Stimulated activated CD8-positive, alpha-beta memory T cell treated with anti-CD3 and anti-CD28 coated beads, Interleukin-7, amount 100 ng/mL, for 24 hours (primary cell): ENCODE measurements at regions not wholly inside any gene's neighbourhood (a gene's known extent, or its start where the extent isn't known, plus 50 kb on each side); places are given as distances from the start of the nearest gene placed in this dataset.
"Not testable (repeated sequence)": the region's sequence is repeated elsewhere in the genome, so short reads cannot be mapped to it uniquely, and the experiment has no call there.

ENCODE experiments used
- DNase-seq: peaks from one replicate; pipeline ENCODE4 v3.0.0-alpha.2; 2020; ENCODE audit warnings: low read depth

DNA sequence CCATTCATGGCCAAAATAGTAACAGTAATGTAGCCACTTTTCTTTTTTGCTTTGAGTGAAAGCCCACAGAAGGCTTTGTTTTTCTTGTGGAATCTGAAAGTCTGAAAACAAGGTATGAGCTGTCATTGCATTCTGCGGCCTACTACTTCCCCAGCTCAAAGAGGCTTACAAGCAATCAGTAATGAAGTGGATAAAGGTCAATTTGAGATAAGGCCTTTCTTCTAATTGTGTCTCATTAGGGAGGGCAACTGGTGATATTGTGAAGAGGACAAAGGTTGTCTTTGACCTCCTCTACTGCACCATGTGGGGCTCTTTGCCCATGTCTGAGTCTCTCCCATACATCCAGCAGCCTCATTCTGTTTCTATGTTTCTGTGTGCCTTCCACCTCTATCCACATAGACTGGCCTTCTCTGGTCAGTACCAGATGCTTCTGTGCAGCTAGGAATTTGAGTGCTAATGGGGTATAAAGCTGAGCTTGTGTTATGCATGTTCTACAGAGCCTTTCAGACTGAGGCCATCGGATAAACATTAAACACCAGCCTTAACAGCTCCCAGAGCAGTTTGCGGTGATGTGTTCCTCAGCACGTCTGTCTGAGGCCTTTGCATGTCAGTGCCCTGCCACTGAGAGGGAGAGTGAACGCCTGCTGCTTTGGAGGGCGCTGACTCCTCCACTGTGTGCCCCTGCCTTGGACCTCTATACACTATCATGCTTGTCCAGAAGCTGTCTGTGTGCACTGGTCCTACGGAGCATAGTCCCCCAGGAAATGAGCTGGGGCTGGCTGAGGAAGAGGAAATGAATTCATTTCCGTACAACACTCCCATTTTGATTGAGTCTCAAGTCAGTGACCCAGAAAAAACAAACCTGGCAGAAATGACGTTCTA is 80.2 kb downstream of the SH2D1A start:
- DNase-seq: no peak

GRCh38 chrX:124433186-124433585 is 86.8 kb downstream of the SH2D1A start:
- DNase-seq: no peak

- DNase-seq: no peak
Observed at GRCh38 chrX:124435616-124436015, 89.3 kb downstream of the SH2D1A start.

- DNase-seq: no peak
Observed at GRCh38 chrX:124440695-124441094, 94.3 kb downstream of the SH2D1A start.

- no peak for DNase-seq
Observed at GRCh38 chrX:124441971-124442590, 95.7 kb downstream of the SH2D1A start.

DNA sequence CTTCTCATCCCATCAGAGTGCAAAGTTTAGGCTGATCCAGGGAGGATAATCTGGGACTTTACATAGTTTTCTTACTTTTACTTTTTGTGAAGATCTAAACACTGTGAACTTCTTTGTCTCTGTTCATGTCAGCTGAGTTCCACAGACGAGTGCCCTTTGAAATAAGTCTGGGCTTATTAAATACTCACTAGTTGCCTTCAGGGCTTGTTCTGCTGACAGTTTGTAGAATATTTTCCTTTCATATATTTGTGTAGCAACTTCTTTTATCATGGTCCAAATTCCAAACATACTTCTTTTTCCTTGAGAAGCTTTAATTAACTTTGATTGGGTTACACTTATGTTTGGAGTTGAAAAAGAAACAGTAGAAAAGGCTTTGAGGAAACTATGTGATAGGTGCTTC is 109.6 kb downstream of the SH2D1A start:
- no peak for DNase-seq

- DNase-seq: not testable (repeated sequence)
Observed at GRCh38 chrX:124459851-124460250, 113.5 kb downstream of the SH2D1A start.

GRCh38 chrX:124462931-124463330 is 116.6 kb downstream of the SH2D1A start:
- DNase-seq: no peak

GRCh38 chrX:124467202-124467601 is 120.8 kb downstream of the SH2D1A start:
- DNase-seq: no peak

- no peak for DNase-seq
Observed at GRCh38 chrX:124475358-124475757, 129.0 kb downstream of the SH2D1A start.

- DNase-seq: no peak
Observed at GRCh38 chrX:124476562-124476961, 130.2 kb downstream of the SH2D1A start.

GRCh38 chrX:124478046-124478445 is 131.7 kb downstream of the SH2D1A start:
- DNase-seq: no peak

DNA sequence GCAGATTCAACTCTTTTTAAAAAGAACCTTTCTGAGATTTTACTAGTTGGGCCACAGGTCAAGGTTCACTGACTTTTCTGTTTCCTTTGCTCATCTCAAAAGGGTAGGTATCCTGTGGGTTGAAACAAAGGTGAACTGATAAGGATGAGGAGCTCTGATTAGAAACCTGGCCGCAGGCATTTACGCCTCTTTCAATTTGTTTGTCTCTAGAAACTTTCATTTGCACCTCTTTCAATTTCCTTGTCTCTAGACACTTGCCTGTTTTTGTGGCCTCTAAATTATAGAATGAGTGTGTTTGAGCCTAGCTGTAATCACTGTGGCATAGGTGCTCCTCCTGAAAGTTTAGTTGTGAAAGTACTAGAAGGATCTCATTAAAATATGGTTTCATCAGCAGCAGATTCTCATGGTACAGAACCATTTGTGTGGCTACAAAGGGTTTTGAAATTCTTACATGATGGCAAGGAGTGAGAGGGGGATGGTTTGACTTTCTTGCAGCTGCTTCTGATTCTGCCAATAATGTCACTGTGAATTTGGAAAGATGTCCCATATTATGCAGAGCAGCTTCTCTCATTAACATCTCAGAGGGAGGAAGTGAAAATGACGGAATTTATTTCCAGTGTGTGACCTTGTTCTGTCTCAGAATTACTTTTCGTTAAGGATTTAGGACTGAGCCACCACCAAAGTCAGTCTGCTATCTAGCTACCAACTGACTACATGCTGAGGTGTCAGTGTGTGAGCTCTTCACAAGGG is 142.2 kb downstream of the SH2D1A start:
- DNase-seq: no peak

DNA sequence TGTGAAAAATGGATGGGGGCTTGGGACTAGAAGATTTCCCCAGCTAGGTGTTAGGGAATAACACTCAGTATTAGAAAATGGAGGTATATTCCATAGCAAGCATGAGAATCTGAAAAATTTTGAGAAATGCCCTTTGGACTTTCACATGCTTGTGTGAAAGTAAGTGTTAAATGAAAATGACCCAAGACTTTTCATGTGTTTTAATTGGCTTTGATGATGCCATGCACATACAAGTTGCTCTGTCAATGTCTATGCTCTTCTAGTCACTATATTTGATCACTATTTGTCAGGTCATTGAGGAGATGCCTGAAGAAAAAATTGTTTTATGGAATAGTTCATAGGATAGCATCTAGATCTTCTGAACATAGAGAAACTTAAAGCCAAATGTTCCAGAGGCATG is 147.6 kb downstream of the SH2D1A start:
- DNase-seq: no peak

GRCh38 chrX:124497386-124497785 is 151.0 kb downstream of the SH2D1A start:
- no peak for DNase-seq

- no peak for DNase-seq
Observed at GRCh38 chrX:124501586-124501985, 155.2 kb downstream of the SH2D1A start.

DNA sequence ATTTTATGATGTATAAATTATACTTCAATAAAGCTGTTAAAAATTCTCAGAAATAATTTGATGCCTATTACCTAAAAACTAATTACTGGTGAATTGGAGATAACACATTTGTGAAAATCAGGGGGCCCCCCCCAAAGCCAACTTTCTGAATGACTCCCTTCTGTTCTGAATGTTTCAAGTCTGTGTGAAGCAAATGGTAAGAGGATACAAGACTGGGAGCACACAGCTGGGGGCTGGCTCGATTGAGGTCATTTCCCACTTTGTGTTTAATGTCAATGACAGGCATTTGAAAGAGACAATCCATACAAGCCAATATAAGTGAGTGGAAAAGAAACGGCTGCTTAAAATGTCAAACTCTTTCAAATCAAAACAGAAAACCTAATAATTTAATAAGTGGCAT is 155.8 kb downstream of the SH2D1A start:
- no peak for DNase-seq

- DNase-seq: no peak
Observed at GRCh38 chrX:124502599-124502998, 156.2 kb downstream of the SH2D1A start.

GRCh38 chrX:124504111-124504983 is 158.0 kb downstream of the SH2D1A start:
- DNase-seq: no peak

GRCh38 chrX:124506066-124506465 is 159.7 kb downstream of the SH2D1A start:
- DNase-seq: no peak

GRCh38 chrX:124507246-124507645 is 160.9 kb downstream of the SH2D1A start:
- DNase-seq: no peak

DNA sequence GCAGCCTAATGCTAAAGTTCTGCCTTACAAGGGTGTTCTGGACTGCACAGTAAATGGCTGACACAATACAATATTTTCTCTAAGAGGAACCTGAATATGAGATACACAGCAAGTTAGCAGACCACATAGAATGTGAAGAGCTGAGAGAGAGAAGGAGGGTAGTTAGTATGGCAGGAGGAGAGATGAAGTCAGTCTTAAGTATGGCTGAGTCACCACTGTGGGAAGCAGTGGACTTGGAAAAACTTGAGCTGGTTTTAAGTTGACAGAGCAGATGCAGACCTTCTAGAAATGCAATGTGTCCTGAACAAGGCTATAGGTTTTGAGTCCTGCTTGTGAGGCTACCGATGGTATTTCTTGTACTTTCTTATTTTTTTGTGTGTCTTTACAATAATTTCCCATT is 172.5 kb downstream of the SH2D1A start:
- DNase-seq: no peak
